Endodermal cell (in vitro differentiated cells): ENCODE measurements at regions not wholly inside any gene's neighbourhood (a gene's known extent, or its start where the extent isn't known, plus 50 kb on each side); places are given as distances from the start of the nearest gene placed in this dataset.

Experiments
- DNase-seq: peaks from one replicate; pipeline ENCODE4 v3.0.0-alpha.2; 2017
- H3K27ac ChIP-seq: 2 replicates; pipeline ENCODE4 v1.5.1; 2013; ENCODE audit warnings: mild to moderate bottlenecking, low read depth, low read length, moderate library complexity
- H3K27me3 ChIP-seq: 2 replicates; pipeline ENCODE4 v1.6.1; 2013; ENCODE audit warnings: mild to moderate bottlenecking, low read length, moderate library complexity; ENCODE audit not compliant: insufficient read depth, control insufficient read depth, poor library complexity, severe bottlenecking
- H3K36me3 ChIP-seq: 2 replicates; pipeline ENCODE4 v1.7.0; 2013; ENCODE audit warnings: mild to moderate bottlenecking, low read length, moderate library complexity; ENCODE audit not compliant: control insufficient read depth, insufficient read depth
- H3K4me1 ChIP-seq: one replicate; pipeline ENCODE4 v1.7.0; 2013; ENCODE audit warnings: low read length; ENCODE audit not compliant: control insufficient read depth, insufficient read depth
- H3K4me3 ChIP-seq: 2 replicates; pipeline ENCODE4 v1.5.1; 2013; ENCODE audit warnings: mild to moderate bottlenecking, low read length, moderate library complexity
- H3K9ac ChIP-seq: 2 replicates; pipeline ENCODE4 v1.6.1; 2013; ENCODE audit warnings: mild to moderate bottlenecking, low read length, moderate library complexity; ENCODE audit not compliant: poor library complexity, severe bottlenecking; ENCODE audit errors: extremely low read depth
- H3K9me3 ChIP-seq: 2 replicates; pipeline ENCODE4 v1.6.1; 2013; ENCODE audit warnings: mild to moderate bottlenecking, low read length, moderate library complexity; ENCODE audit not compliant: control insufficient read depth
- H3K27ac Mint-ChIP-seq: 2 replicates; pipeline ENCODE4 v1.8.0; 2020; ENCODE audit warnings: mixed read lengths
- H3K27me3 Mint-ChIP-seq: 2 replicates; pipeline ENCODE4 v1.8.0; 2021; ENCODE audit warnings: mild to moderate bottlenecking, mixed read lengths; ENCODE audit not compliant: insufficient read depth
- H3K36me3 Mint-ChIP-seq: 2 replicates; pipeline ENCODE4 v1.8.0; 2020; ENCODE audit warnings: low read depth, mixed read lengths
- H3K4me1 Mint-ChIP-seq: 2 replicates; pipeline ENCODE4 v1.8.0; 2020; ENCODE audit warnings: mixed read lengths
- H3K4me3 Mint-ChIP-seq: 2 replicates; pipeline ENCODE4 v1.8.0; 2020; ENCODE audit warnings: mild to moderate bottlenecking, moderate library complexity, mixed read lengths
- H3K9me3 Mint-ChIP-seq: 2 replicates; pipeline ENCODE4 v1.8.0; 2020; ENCODE audit warnings: mild to moderate bottlenecking, mixed read lengths
- WGBS, 2 experiments: methylation state at CpG; one replicate each; pipeline versions ENCODE4 v1.1.5 to v1.1.7; 2013; ENCODE audit warnings: missing lambda C conversion rate in 2 of 2, mixed read lengths in 1 of 2; ENCODE audit not compliant: insufficient coverage in 1 of 2, insufficient read length in 1 of 2; 5-methylcytosine and 5-hydroxymethylcytosine counted together
- TF ChIP-seq, protein P1 (sequence below): fragments of 200-600 bp; sonication (generic); conservative IDR thresholded peaks from 2 replicates; pipeline ENCODE4 v1.5.0; 2021; ENCODE audit warnings: antibody characterized with exemption, mild to moderate bottlenecking

DNA sequence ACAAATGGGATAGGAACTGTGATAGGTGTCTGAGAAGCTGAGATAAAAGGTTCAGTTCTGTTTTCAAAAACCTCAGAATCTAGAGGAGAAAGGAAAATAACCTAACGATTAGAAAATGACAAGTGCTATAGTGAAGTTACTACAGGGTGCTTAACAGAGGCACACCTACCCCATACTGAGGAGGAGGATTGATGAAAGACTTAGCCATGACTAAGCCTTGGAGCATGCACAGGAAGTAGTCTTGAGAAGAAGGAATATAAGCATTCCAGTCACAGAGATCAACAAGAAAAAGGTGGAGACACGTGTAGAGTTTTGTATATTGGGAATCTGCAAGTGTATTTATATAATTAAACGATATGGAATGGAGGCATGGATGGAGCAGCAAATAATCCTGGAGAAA is 1225.5 kb upstream of the CELF2 start:
- no peak overlapping the region for H3K27ac ChIP-seq
- H3K9me3 Mint-ChIP-seq = no peaks in the 10 kb centered on the region
- H3K4me3 Mint-ChIP-seq = no peak overlapping the region
- no peaks in the 10 kb centered on the region for H3K9me3 ChIP-seq
- H3K27ac Mint-ChIP-seq = no peak overlapping the region
- no peaks in the 10 kb centered on the region for H3K27me3 Mint-ChIP-seq
- H3K36me3 ChIP-seq = no peaks in the 10 kb centered on the region
- no peaks in the 10 kb centered on the region for H3K4me1 ChIP-seq
- no peak overlapping the region for H3K4me3 ChIP-seq
- no peaks in the 10 kb centered on the region for H3K27me3 ChIP-seq
- peaks cover 7% of the 10 kb centered on the region for H3K4me1 Mint-ChIP-seq
- DNase-seq = no peak
- no peak overlapping the region for H3K9ac ChIP-seq
- WGBS, 2 experiments = 55 to 66% methylated on average over 2 to 3 of the region's 3 CpGs
- H3K36me3 Mint-ChIP-seq = no peaks in the 10 kb centered on the region
- TF ChIP-seq, protein P1, sequence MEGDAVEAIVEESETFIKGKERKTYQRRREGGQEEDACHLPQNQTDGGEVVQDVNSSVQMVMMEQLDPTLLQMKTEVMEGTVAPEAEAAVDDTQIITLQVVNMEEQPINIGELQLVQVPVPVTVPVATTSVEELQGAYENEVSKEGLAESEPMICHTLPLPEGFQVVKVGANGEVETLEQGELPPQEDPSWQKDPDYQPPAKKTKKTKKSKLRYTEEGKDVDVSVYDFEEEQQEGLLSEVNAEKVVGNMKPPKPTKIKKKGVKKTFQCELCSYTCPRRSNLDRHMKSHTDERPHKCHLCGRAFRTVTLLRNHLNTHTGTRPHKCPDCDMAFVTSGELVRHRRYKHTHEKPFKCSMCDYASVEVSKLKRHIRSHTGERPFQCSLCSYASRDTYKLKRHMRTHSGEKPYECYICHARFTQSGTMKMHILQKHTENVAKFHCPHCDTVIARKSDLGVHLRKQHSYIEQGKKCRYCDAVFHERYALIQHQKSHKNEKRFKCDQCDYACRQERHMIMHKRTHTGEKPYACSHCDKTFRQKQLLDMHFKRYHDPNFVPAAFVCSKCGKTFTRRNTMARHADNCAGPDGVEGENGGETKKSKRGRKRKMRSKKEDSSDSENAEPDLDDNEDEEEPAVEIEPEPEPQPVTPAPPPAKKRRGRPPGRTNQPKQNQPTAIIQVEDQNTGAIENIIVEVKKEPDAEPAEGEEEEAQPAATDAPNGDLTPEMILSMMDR = no peak

DNA sequence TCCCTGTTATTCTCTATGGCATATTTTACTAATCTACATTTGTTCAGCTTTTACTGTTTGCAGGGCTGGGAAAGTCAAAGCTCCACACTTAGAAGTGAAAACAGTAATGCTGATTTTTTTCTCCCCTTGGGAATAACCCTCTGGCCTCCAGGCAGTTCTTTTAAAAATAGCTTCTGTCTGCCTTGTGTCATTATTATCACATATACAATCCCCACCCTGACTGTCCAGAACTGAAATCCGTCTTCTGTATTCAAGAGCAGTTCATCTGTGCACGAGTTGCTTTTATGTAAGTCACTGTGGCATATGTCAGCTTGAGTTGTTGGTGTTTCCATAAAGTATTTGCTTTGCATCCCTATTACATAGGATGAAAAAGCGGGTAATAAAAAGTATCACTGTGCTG is 1221.1 kb upstream of the CELF2 start:
- Histone ChIP-seq H3K4me1 (no peaks in the 10 kb centered on the region), H3K9me3 (no peaks in the 10 kb centered on the region), H3K36me3 (no peaks in the 10 kb centered on the region), H3K27me3 (no peaks in the 10 kb centered on the region), H3K9ac (no peak overlapping the region), H3K4me3 (no peak overlapping the region), H3K27ac (no peak overlapping the region)
- no peaks in the 10 kb centered on the region for H3K36me3 Mint-ChIP-seq
- no peaks in the 10 kb centered on the region for H3K27me3 Mint-ChIP-seq
- H3K4me3 Mint-ChIP-seq = no peak overlapping the region
- H3K27ac Mint-ChIP-seq = no peak overlapping the region
- no peaks in the 10 kb centered on the region for H3K9me3 Mint-ChIP-seq
- WGBS, 2 experiments = 93% methylated on average over 3 of the region's 3 CpGs; no CpG with 5 or more reads in 1 of the 2 experiments
- TF ChIP-seq, protein P1 = no peak
- DNase-seq = no peak
- no peaks in the 10 kb centered on the region for H3K4me1 Mint-ChIP-seq

DNA sequence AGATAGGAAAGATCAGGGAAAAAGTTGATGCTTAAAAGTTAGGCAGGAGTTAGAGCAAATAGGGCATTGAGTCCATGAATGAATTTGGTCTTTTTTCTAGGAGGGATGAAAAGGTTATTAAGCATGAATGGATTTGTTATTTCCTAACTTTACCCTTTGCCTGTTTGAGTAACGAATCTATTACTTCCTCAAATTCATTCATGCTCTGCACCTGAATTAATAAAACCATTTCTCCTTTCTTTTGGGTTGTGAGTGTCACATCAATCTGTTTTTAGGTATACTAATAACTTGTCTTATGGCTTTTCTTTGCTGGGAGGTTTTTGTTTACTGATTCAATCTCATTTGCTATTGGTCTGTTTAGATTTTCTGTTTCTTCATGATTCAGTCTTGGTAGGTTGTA is 1217.7 kb upstream of the CELF2 start:
- H3K4me3 ChIP-seq = no peak overlapping the region
- TF ChIP-seq, protein P1 = no peak
- WGBS, 2 experiments = 91% methylated on average over 1 of the region's 1 CpG; no CpG with 5 or more reads in 1 of the 2 experiments
- peaks cover 5% of the 10 kb centered on the region for H3K9me3 ChIP-seq
- Mint-ChIP-seq H3K36me3 (no peaks in the 10 kb centered on the region), H3K27me3 (no peaks in the 10 kb centered on the region), H3K27ac (no peak overlapping the region), H3K9me3 (no peaks in the 10 kb centered on the region), H3K4me1 (no peaks in the 10 kb centered on the region), H3K4me3 (no peak overlapping the region)
- H3K27ac ChIP-seq = no peak overlapping the region
- H3K27me3 ChIP-seq = no peaks in the 10 kb centered on the region
- no peaks in the 10 kb centered on the region for H3K4me1 ChIP-seq
- no peak for DNase-seq
- H3K36me3 ChIP-seq = no peaks in the 10 kb centered on the region
- no peak overlapping the region for H3K9ac ChIP-seq
